ENCODE measurements at regions not wholly inside any gene's neighbourhood (a gene's known extent, or its start where the extent isn't known, plus 50 kb on each side); places are given as distances from the start of the nearest gene placed in this dataset.

DNA sequence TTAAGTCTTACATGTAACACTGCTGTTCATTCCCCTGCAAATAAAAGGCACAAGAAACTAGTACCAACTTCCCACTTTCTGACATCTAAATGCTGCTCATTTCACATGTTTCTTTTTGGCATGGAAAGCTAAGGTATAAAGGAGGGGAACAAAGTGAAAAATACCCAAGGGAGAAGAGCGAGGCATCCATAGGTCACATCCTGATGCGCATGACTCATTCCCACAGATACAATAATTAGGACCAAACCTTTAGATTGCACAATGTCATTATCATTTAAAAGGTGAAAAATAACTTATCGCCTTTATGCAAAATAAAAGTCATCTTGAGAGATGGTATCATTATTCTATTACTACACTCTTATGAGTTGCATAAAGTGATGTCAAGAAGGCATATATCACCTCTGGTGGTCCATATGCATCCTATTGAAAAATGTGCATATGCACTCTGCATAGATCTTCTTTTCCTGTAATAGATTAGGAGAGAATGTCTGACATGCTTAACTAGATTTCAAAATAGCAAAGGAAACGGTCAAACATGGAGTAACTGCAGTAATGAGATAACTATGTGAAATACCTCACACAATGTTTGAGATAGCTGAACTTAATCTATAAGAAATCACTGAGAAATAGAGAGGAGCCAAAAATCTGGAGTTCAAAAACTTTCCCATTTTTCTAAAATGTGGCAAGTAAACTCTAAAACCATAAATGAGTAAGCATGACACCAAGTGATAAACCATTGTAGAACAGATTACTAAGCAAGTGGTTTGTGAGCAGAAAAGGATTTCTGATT lies 382.5 kb upstream of the TMTC1 start:
- Mint-ChIP-seq H3K4me1 (no peaks in the 10 kb centered on the region), H3K27ac (no peak overlapping the region), H3K4me3 (no peak overlapping the region), H3K9me3 (ENCODE audit: insufficient read depth) (no peaks in the 10 kb centered on the region), H3K27me3 (peaks cover 3% of the 10 kb centered on the region)
- POLR2A ChIA-PET = no interaction called here
- Histone ChIP-seq H3K9ac (ENCODE audit: low read length) (no peak overlapping the region), H3K79me2 (ENCODE audit: control insufficient read depth, insufficient read depth, low read length) (no peaks in the 10 kb centered on the region), H3K27me3 (replicated peaks in 1 of 4; ENCODE audit: control extremely low read depth in 1 of 4, control insufficient read depth in 3 of 4, insufficient read depth in 4 of 4, low read length in 3 of 4) (peaks cover 0 to 7% (median 0%) of the 10 kb centered on the region in 4 experiments), H3K9me3 (ENCODE audit: control extremely low read depth in 1 of 3, control insufficient read depth in 2 of 3, insufficient read depth in 1 of 3, low read length in 2 of 3) (peaks cover 0 to 15% (median 0%) of the 10 kb centered on the region in 3 donors), H3K36me3 (replicated peaks in 1 of 2; ENCODE audit: control extremely low read depth in 1 of 2, control insufficient read depth in 1 of 2, extremely low read depth in 1 of 2, insufficient read depth in 2 of 2, low read length in 1 of 2) (no peaks in the 10 kb centered on the region), H3K4me2 (replicated peaks; ENCODE audit: low read depth, low read length, poor library complexity, severe bottlenecking) (no peak overlapping the region), H2AFZ (ENCODE audit: insufficient read depth, low read depth, low read length, poor library complexity, severe bottlenecking) (no peak overlapping the region), H3K4me1 (ENCODE audit: control insufficient read depth in 2 of 2, insufficient read depth in 2 of 2, low read length in 2 of 2) (no peaks in the 10 kb centered on the region), H4K20me1 (ENCODE audit: control insufficient read depth, insufficient read depth, low read length, poor library complexity, severe bottlenecking) (no peaks in the 10 kb centered on the region), H3K27ac (ENCODE audit: low read length in 2 of 2) (no peak overlapping the region), H3K4me3 (ENCODE audit: control extremely low read depth in 1 of 5, extremely low read depth in 1 of 5, insufficient read depth in 1 of 5, low read depth in 2 of 5, low read length in 4 of 5) (no peak overlapping the region)
- no CpG with 5 or more reads among the region's 4 CpGs for WGBS (ENCODE audit: insufficient coverage)
- DNase-seq (no peak), ATAC-seq (ENCODE audit: low read depth) (no peak)
- CTCF ChIA-PET = no interaction called here
- intact Hi-C loops (cut with micrococcal nuclease) = no loop called here
- TF ChIP-seq, protein P1, sequence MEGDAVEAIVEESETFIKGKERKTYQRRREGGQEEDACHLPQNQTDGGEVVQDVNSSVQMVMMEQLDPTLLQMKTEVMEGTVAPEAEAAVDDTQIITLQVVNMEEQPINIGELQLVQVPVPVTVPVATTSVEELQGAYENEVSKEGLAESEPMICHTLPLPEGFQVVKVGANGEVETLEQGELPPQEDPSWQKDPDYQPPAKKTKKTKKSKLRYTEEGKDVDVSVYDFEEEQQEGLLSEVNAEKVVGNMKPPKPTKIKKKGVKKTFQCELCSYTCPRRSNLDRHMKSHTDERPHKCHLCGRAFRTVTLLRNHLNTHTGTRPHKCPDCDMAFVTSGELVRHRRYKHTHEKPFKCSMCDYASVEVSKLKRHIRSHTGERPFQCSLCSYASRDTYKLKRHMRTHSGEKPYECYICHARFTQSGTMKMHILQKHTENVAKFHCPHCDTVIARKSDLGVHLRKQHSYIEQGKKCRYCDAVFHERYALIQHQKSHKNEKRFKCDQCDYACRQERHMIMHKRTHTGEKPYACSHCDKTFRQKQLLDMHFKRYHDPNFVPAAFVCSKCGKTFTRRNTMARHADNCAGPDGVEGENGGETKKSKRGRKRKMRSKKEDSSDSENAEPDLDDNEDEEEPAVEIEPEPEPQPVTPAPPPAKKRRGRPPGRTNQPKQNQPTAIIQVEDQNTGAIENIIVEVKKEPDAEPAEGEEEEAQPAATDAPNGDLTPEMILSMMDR (IDR thresholded peaks at IDR 0.05) = no peak
- no peak for TF ChIP-seq EZH2 (IDR thresholded peaks at IDR 0.05; ENCODE audit: borderline replicate concordance, insufficient read depth, low read depth, low read length, poor library complexity, severe bottlenecking)
